GM18858 (cell line): ENCODE measurements at regions not wholly inside any gene's neighbourhood (a gene's known extent, or its start where the extent isn't known, plus 50 kb on each side); places are given as distances from the start of the nearest gene placed in this dataset.

Experiments used
- ATAC-seq: cut with Tn5 transposase; IDR thresholded peaks from one replicate; pipeline ENCODE4 v1.9.1; 2021; ENCODE audit not compliant: unreplicated experiment

DNA sequence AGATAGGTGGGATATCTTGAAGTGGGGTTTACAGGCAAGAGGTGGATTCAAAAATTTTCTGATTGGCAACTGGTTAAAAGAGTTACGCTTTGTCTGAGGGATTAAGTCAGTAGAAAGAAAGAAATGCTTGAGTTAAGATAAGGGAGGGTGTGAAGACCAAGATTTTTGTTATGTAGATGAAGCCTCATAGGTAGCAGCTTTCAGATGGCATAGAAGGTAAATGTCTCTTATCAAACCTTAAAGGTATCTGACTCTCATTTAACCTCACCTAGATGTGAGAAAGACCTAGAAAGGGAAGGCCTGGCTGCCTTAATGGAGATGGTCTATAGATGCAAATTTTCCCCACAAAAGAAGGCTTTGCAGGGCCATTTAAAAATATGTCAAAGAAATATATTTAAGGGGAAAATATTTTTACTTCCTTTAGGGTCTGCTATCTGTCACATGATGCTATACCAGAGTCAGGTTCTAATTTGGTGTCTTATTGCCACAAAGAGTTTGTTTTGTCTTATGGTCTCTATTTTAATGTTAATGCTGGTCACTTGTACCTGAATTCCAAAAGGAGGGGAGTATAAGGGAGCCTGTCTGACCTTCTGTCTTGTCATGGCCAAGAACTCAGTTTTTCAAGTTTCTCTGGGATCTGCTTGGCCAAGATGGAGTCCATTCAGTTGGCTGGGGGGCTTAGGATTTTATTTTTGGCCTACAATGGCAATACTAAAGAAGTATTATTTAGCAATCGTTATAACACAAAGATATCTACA lies 699.1 kb upstream of the AMOT start:
- ATAC-seq, result no peak

DNA sequence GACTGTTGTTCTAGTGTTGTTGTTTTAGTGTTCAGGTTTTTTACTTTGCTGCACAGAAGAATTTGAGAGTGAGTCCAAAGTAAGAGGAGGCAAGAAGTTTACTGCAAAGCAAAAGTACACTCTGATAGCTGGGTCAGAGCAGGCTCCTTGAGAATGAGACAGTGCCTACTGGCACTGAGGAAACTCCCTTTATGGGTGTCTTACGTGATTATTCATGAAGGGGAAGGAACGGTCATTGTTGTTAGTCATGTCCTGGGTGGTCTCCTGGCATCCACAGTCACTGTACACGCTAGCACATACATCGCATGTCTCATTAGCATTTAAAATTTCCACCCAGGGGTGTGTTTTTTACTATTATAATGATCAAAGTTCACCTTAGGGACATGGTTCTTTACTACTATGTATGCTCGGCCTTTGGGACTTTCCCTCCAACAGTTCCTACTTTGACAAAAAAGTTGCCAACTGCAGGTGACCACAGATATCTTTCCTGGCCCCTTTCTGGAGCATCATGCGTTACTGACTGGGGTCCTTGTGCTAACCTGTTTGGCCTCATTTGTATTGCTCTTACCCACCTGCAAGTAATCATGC lies 688.9 kb upstream of the AMOT start:
- ATAC-seq, result no peak

DNA sequence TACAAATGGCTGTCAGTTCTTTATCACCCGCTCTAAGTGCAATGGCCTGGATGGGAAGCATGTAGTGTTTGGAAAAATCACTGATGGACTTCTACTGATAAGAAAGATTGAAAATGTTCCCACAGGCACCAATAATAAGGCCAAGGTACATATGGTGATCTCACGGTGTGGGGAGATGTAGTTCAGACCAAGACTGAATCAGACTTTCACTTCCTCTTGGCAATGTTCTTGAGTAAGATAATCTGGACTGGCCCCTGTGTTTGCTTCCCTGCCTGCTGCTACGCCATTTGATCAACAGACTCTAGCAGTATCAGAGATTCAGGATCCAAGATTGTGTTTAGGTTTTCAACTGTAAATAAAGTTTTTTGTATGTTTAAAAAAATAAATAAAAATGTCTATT lies 682.2 kb upstream of the AMOT start:
- peak; percentile 98 for ATAC-seq

DNA sequence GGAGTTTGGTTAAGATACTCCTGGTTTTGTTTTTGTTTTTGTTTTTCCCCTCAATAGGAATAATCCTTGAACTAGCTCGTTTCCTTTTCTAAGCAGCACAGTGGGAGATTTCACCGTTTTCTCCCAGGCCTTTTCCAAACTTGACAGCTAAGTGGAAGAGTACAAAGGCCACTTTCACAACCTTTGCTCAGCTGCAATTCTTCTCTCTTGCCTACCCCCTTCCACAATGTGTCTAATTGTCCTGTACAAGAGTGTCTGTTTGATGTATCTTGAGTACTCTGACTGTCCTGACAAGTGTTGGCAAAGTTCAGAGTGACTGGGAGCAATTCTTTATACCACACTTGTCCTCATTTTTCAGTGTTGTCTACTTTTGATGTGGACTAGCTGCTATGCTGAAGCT lies 674.3 kb upstream of the AMOT start:
- ATAC-seq, result no peak

- no peak for ATAC-seq
These were observed 672.2 kb upstream of the AMOT start for GRCh38 chrX:113512700-113513395.

DNA sequence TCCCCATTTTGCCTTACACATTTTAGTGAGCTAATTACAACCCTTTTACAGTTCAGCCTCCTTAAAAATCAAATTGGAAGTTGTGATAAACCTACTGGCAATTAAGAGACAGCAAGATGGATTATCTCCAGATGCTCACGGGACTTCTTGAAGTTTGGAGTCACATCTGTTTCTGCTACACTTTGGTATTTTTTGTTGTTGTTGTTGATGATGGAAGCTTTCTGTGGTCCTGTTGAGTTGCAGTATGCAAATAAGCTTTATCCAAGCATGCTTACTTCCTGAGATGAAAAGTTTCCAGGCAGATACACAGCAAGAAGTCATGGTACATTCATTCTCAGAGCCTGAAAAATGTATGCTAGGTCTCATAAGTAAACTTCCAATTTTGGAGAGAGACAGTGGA lies 670.0 kb upstream of the AMOT start:
- no peak for ATAC-seq

DNA sequence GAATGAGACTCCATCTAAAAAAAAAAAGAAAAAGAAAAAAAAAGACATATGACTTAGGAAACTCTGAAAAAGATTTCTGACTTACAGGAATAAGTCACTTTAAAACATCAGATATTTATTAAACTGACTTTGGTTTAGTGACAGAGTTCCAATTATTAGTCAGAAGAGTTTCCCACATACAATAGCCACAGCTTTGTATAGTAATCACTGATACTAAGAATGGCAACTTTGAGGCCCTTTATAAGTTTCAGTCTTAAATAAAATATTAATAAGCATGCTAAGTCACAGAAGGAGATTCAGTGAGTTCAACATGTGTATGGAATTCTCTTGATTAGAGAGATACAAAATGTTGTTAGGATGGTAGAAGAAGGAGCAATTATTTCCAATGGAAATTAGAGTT lies 652.3 kb upstream of the AMOT start:
- ATAC-seq, result no peak

GRCh38 chrX:113473418-113473817 lies 632.8 kb upstream of the AMOT start:
- ATAC-seq, result peak; percentile 39

DNA sequence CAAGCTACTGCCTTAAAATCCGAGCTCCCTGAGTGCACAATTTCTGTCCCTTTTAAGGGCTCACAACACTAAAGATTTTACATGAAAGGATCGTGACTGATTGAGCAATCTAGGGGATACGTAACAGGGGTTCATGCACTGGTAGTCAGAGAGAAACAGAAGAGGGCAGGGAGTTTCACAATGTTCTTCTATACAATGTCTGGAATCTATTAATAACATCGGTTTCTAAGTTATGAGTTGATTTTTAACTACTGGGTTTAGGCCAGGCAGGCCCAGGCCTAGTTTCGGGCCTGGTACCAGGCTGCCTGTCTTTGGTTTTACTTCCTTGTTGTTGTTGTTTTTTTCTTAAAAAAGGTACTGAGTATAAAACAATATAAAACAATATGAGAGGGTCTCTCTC lies 632.4 kb upstream of the AMOT start:
- ATAC-seq, result peak; percentile 42

GRCh38 chrX:113470166-113470565 lies 629.5 kb upstream of the AMOT start:
- ATAC-seq, result no peak

- ATAC-seq, result no peak
These were observed 617.1 kb upstream of the AMOT start for GRCh38 chrX:113457719-113458118.

DNA sequence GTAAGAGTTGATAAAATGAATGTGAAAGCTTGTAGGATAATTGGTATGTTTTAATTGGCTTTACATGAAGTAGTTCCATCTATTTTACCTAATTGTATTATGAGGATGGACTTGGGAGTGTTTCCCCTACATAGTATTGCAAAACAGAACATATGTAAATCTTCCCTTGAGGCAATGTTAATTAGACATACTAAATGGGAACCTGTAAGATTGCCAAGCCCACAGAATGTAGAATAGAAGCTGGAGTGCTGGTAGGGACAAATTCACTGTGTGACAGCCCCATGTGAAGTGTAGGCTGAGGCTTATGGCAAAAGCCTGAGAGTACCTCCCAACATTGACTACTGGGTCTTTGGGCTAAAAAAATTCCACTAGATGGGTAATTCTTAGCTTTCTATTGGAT lies 615.0 kb upstream of the AMOT start:
- ATAC-seq, result no peak

DNA sequence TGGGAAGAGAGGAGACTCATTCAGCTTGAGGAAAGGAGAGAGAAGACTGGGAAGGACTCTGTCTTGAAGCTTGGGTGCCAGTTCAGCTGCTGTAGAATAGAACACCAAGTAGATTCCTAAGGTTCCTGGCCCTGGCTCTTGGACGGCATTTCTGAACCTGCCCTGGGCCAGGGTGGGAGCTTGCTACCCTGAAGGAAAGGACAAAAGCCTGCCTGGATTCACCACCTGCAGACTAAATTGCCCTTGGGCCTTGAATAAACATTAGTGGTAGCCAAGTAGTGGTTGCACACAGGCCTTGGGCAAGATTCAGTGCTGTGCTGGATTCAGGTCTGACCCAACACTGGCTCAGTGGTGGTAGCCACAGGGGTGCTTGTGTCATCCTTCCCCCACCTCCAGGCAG lies 588.4 kb upstream of the AMOT start:
- no peak for ATAC-seq

- no peak for ATAC-seq
These were observed 581.7 kb upstream of the AMOT start for GRCh38 chrX:113422323-113422722.

GRCh38 chrX:113421432-113421831 lies 580.8 kb upstream of the AMOT start:
- no peak for ATAC-seq

DNA sequence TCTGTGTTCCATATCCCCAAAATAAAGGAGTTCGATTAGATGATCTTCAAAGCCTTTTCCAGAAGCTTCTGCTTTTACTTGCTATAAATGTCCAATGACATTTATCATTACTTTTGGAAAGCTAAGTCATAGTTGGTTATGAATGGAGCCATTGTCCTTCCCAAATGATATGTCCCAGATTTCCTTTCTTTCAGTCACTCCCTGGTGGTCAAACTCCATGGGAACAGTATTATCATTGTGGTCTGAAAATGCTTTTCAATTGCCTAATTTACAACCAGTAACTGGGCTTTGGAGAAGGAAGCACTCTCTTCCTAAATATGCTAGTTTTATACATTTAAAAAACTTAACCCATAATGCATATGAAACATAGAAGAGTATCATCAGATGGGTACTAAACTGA lies 571.5 kb upstream of the AMOT start:
- no peak for ATAC-seq

DNA sequence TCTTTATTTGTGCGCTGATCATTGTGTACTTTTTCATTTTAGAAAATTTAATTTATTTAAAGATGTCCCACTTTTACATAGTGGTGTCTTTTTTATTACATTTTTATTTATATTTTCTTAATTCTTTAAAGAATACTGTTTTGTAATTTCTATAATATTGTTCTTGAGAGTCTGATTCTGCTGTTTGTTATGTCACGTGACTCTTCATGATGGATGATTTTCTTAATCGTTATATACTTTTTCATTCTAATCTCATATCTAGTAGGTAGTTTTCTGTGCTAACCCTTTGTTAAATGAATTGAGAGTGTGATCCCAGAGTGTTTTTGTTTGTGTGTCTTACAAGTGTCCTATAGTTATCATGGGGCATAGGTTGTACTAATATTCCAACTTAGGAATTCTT lies 568.2 kb upstream of the AMOT start:
- no peak for ATAC-seq

- no peak for ATAC-seq
These were observed 559.6 kb upstream of the AMOT start for GRCh38 chrX:113400193-113400704.

DNA sequence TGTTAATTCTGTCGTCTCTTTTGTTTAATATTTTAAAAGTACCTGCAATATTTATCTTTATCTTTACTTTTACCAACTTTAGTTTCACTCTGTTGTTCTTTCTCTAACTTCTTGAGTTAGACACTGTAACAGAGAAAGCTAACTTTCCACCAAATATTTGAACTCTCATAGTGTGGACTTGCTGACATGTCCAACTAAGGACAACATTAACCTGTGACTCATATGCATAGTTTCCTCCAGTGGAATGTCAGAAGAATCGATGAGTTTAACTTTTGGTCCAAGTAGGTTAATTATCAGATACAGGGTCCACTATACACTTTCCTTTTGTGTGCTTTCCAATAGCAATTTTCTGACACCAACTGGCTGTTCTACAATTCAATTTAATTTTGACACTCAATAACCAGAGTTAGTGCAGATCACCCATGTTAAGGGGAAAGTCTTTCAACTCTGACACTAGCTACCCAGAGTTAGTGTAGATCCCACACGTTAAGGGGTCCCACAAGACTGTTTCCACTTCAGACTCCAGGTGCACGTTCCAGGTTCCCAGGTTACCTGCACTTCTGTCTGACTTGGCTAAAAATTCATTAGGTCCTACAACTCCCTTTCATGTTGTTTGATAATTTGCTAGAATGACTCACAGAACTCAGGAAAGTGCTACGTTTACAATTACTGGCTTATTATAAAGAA lies 559.0 kb upstream of the AMOT start:
- no peak for ATAC-seq

DNA sequence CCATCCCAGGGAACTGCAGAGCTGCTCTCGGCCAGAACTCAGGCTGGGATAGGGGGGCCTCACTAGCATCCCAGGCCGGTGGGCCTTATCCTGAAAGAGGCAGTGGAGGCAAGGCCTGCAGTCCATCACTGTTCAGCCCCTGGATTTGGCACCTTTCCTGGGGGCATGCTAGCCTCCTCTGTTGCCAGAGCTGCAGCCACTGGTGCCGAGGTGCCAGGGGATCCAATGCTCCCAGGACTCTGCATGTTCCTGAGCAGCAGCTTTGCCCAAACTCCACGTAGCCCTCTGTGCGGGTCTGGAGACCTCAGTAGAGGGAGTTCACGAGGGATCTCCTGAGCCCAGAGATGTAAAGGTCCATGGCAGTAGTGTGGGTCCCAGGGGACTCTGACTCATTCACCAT lies 551.7 kb upstream of the AMOT start:
- no peak for ATAC-seq

- ATAC-seq, result no peak
These were observed 551.2 kb upstream of the AMOT start for GRCh38 chrX:113391875-113392274.

DNA sequence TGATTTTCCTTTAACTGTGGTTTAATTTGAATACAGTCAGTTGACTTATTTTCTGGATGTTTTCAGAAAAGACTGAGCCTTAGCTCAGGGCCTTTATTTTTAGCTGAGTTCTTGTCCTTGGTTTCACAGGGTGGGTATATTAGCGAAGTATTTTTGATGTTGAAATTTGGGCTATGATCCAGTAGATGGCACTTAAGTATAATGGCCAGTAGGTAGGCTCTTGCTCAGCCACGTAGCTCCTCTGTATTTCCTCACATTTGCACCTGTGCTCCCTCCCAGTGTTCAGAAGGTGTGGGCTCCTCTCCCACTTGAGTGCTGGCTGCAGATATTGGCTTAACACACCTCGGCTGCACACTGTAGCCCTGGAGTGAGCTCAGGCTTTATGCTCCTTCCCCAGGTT lies 549.9 kb upstream of the AMOT start:
- no peak for ATAC-seq
